ENCODE measurements at regions not wholly inside any gene's neighbourhood (a gene's known extent, or its start where the extent isn't known, plus 50 kb on each side); places are given as distances from the start of the nearest gene placed in this dataset.

DNA sequence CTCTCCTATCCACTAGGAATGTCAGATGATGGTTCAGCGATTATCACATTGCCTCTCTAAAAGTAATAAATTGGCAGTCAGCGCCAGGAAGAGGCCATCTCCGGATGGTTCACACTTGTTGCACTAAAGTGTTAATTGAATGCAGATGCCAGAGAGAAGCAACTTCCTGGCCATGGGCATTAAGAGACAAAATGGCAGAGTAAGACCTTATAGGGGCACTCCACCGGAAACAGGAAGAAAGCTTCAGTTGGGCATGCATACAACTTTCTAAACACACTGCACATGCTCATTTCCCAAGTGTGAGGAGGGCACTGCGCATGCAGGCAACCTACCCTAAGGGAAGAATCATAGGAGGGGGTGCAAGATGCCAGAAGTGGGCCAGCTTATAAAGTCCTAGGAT is 71.7 kb upstream of the AUTS2 start:
- no peak overlapping the region for H3K27ac Mint-ChIP-seq
- H3K27me3 Mint-ChIP-seq (ENCODE audit: insufficient read depth, low read depth, poor library complexity), result peaks cover 6% of the 10 kb centered on the region
- H2AFZ ChIP-seq, result 0 out of 2 replicates have a peak overlapping the region, but pooled peaks have one; percentile 43

DNA sequence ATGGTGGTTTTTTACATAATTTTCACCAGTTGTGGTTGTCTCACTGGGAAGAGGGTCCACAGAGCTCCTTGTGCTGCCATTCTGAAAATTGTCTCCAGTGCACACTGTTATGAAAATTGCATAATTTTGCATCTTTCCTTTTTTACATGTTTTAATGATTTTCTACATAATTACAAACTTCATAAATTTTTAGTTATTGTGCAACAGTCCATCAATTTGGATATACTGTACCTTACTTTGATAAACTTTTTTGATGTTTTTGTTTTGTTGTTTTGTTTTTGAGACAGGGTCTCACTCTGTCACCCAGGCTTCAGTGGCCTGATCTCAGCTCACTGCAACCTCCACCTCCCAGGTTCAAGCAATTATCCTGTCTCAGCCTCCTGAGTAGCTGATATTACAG is 70.6 kb upstream of the AUTS2 start:
- H3K9me2 ChIP-seq (ENCODE audit: insufficient read depth), result no peaks in the 10 kb centered on the region
- H3F3A ChIP-seq (replicated peaks; ENCODE audit: low read depth), result no peaks in the 10 kb centered on the region
- H3K4me1 ChIP-seq (ENCODE audit: insufficient read depth), result no peaks in the 10 kb centered on the region
- H3K4me1 Mint-ChIP-seq, result 0 out of 3 replicates have a peak, but pooled peaks cover 3% of the 10 kb centered on the region
- ATAC-seq (no peak), DNase-seq (ENCODE audit: low spot score) (no peak)
- no peaks in the 10 kb centered on the region for H3K36me3 ChIP-seq (ENCODE audit: insufficient read depth)
- H3K27ac ChIP-seq (ENCODE audit: low read depth), result no peak overlapping the region
- no peak overlapping the region for H3K4me2 ChIP-seq
- peaks cover 6% of the 10 kb centered on the region for H3K27me3 Mint-ChIP-seq (ENCODE audit: insufficient read depth, low read depth, poor library complexity)
- H4K20me1 ChIP-seq (replicated peaks; ENCODE audit: insufficient read depth), result no peaks in the 10 kb centered on the region
- H3K79me2 ChIP-seq (replicated peaks; ENCODE audit: insufficient read depth), result no peaks in the 10 kb centered on the region
- no peaks in the 10 kb centered on the region for H3K36me3 Mint-ChIP-seq (ENCODE audit: low read depth)
- H3K27ac Mint-ChIP-seq, result no peak overlapping the region
- no peak overlapping the region for H3K4me3 ChIP-seq
- H3K4me3 Mint-ChIP-seq, result no peak overlapping the region
- H3K9me3 Mint-ChIP-seq, result peaks cover 2% of the 10 kb centered on the region; the same call in 2 of the 3 replicates
- H3K27me3 ChIP-seq (ENCODE audit: insufficient read depth), result no peaks in the 10 kb centered on the region
- H2AFZ ChIP-seq, result no peak overlapping the region
- TF ChIP-seq, protein P1, sequence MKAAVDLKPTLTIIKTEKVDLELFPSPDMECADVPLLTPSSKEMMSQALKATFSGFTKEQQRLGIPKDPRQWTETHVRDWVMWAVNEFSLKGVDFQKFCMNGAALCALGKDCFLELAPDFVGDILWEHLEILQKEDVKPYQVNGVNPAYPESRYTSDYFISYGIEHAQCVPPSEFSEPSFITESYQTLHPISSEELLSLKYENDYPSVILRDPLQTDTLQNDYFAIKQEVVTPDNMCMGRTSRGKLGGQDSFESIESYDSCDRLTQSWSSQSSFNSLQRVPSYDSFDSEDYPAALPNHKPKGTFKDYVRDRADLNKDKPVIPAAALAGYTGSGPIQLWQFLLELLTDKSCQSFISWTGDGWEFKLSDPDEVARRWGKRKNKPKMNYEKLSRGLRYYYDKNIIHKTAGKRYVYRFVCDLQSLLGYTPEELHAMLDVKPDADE (IDR thresholded peaks at IDR 0.05), result no peak
- TF ChIP-seq ZNF331 (CRISPR knock-in tag; IDR thresholded peaks at IDR 0.05; ENCODE audit: low read depth) (no peak), JUNB (IDR thresholded peaks at IDR 0.05; ENCODE audit: unreplicated experiment) (no peak), EZH2 (IDR thresholded peaks at IDR 0.05; ENCODE audit: low read depth, unreplicated experiment) (no peak), STAT1 (IDR thresholded peaks at IDR 0.05; ENCODE audit: unreplicated experiment) (no peak), ZNF114 (CRISPR knock-in tag; IDR thresholded peaks at IDR 0.05) (no peak), POLR2AphosphoS5 (IDR thresholded peaks at IDR 0.05; ENCODE audit: low read depth) (no peak)
- TF ChIP-seq, protein P2, sequence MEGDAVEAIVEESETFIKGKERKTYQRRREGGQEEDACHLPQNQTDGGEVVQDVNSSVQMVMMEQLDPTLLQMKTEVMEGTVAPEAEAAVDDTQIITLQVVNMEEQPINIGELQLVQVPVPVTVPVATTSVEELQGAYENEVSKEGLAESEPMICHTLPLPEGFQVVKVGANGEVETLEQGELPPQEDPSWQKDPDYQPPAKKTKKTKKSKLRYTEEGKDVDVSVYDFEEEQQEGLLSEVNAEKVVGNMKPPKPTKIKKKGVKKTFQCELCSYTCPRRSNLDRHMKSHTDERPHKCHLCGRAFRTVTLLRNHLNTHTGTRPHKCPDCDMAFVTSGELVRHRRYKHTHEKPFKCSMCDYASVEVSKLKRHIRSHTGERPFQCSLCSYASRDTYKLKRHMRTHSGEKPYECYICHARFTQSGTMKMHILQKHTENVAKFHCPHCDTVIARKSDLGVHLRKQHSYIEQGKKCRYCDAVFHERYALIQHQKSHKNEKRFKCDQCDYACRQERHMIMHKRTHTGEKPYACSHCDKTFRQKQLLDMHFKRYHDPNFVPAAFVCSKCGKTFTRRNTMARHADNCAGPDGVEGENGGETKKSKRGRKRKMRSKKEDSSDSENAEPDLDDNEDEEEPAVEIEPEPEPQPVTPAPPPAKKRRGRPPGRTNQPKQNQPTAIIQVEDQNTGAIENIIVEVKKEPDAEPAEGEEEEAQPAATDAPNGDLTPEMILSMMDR (conservative IDR thresholded peaks at IDR 0.05; ENCODE audit: low read depth in 2 of 2), result no peak
- TF ChIP-seq, protein P3, sequence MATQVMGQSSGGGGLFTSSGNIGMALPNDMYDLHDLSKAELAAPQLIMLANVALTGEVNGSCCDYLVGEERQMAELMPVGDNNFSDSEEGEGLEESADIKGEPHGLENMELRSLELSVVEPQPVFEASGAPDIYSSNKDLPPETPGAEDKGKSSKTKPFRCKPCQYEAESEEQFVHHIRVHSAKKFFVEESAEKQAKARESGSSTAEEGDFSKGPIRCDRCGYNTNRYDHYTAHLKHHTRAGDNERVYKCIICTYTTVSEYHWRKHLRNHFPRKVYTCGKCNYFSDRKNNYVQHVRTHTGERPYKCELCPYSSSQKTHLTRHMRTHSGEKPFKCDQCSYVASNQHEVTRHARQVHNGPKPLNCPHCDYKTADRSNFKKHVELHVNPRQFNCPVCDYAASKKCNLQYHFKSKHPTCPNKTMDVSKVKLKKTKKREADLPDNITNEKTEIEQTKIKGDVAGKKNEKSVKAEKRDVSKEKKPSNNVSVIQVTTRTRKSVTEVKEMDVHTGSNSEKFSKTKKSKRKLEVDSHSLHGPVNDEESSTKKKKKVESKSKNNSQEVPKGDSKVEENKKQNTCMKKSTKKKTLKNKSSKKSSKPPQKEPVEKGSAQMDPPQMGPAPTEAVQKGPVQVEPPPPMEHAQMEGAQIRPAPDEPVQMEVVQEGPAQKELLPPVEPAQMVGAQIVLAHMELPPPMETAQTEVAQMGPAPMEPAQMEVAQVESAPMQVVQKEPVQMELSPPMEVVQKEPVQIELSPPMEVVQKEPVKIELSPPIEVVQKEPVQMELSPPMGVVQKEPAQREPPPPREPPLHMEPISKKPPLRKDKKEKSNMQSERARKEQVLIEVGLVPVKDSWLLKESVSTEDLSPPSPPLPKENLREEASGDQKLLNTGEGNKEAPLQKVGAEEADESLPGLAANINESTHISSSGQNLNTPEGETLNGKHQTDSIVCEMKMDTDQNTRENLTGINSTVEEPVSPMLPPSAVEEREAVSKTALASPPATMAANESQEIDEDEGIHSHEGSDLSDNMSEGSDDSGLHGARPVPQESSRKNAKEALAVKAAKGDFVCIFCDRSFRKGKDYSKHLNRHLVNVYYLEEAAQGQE (IDR thresholded peaks at IDR 0.05; ENCODE audit: unreplicated experiment), result no peak

More for the DNA sequence above, 71.7 kb upstream of the AUTS2 start:
- Histone ChIP-seq H3K4me3 (no peak overlapping the region), H3K27ac (ENCODE audit: low read depth) (no peak overlapping the region), H3K27me3 (ENCODE audit: insufficient read depth) (no peaks in the 10 kb centered on the region), H3K9me2 (ENCODE audit: insufficient read depth) (no peaks in the 10 kb centered on the region), H3K4me2 (no peak overlapping the region), H3K4me1 (ENCODE audit: insufficient read depth) (no peaks in the 10 kb centered on the region), H3K79me2 (replicated peaks; ENCODE audit: insufficient read depth) (no peaks in the 10 kb centered on the region), H3F3A (replicated peaks; ENCODE audit: low read depth) (no peaks in the 10 kb centered on the region), H4K20me1 (replicated peaks; ENCODE audit: insufficient read depth) (no peaks in the 10 kb centered on the region), H3K36me3 (ENCODE audit: insufficient read depth) (no peaks in the 10 kb centered on the region)
- Mint-ChIP-seq H3K4me3 (no peak overlapping the region), H3K4me1 (0 out of 3 replicates have a peak, but pooled peaks cover 3% of the 10 kb centered on the region), H3K36me3 (ENCODE audit: low read depth) (no peaks in the 10 kb centered on the region), H3K9me3 (peaks cover 2% of the 10 kb centered on the region; the same call in 2 of the 3 replicates)
- DNase-seq (ENCODE audit: low spot score), result no peak
- no peak for ATAC-seq
- no peak for TF ChIP-seq STAT1 (IDR thresholded peaks at IDR 0.05; ENCODE audit: unreplicated experiment)
- TF ChIP-seq CREB1 (CRISPR knock-in tag; IDR thresholded peaks at IDR 0.05; ENCODE audit: low read depth), result no peak
- no peak for TF ChIP-seq ZNF331 (CRISPR knock-in tag; IDR thresholded peaks at IDR 0.05; ENCODE audit: low read depth)
- TF ChIP-seq, protein P1 (IDR thresholded peaks at IDR 0.05), result no peak
- no peak for TF ChIP-seq ZNF114 (CRISPR knock-in tag; IDR thresholded peaks at IDR 0.05)
- TF ChIP-seq JUNB (IDR thresholded peaks at IDR 0.05; ENCODE audit: unreplicated experiment), result no peak
